K562 (cell line): ENCODE measurements at regions not wholly inside any gene's neighbourhood (a gene's known extent, or its start where the extent isn't known, plus 50 kb on each side); places are given as distances from the start of the nearest gene placed in this dataset.

ENCODE experiments used
- CTCF ChIP-seq, 3 experiments: IDR thresholded peaks in 2 of 3; conservative IDR thresholded peaks in 1 of 3; 2 replicates each; pipeline ENCODE4 v1.5.1; 2011 to 2012; ENCODE audit warnings: low read length in 3 of 3, mild to moderate bottlenecking in 3 of 3, control low read depth in 2 of 3, improper control_type of control experiment in 1 of 3, inconsistent platforms in 1 of 3, low read depth in 1 of 3, mixed read lengths in 1 of 3, moderate library complexity in 1 of 3; ENCODE audit not compliant: insufficient read depth in 2 of 3
- ZBTB7A ChIP-seq: IDR thresholded peaks from 2 replicates; pipeline ENCODE4 v1.6.1; 2011; ENCODE audit warnings: low read depth, mild to moderate bottlenecking, low read length, moderate library complexity, borderline replicate concordance; ENCODE audit not compliant: control insufficient read depth
- TF ChIP-seq, protein P1 (sequence below): fragments of 200-600 bp; sonication (generic); IDR thresholded peaks from one replicate; pipeline ENCODE4 v1.6.1; 2012; ENCODE audit warnings: mild to moderate bottlenecking, low read depth, low read length, inconsistent platforms

- TF ChIP-seq ZBTB7A (no peak), CTCF (IDR thresholded peaks at IDR 0.05 in 2 of 3, conservative IDR thresholded peaks at IDR 0.05 in 1 of 3; ENCODE audit: insufficient read depth in 2 of 3, low read depth in 1 of 3, low read length in 3 of 3) (no peak)
- TF ChIP-seq, protein P1, sequence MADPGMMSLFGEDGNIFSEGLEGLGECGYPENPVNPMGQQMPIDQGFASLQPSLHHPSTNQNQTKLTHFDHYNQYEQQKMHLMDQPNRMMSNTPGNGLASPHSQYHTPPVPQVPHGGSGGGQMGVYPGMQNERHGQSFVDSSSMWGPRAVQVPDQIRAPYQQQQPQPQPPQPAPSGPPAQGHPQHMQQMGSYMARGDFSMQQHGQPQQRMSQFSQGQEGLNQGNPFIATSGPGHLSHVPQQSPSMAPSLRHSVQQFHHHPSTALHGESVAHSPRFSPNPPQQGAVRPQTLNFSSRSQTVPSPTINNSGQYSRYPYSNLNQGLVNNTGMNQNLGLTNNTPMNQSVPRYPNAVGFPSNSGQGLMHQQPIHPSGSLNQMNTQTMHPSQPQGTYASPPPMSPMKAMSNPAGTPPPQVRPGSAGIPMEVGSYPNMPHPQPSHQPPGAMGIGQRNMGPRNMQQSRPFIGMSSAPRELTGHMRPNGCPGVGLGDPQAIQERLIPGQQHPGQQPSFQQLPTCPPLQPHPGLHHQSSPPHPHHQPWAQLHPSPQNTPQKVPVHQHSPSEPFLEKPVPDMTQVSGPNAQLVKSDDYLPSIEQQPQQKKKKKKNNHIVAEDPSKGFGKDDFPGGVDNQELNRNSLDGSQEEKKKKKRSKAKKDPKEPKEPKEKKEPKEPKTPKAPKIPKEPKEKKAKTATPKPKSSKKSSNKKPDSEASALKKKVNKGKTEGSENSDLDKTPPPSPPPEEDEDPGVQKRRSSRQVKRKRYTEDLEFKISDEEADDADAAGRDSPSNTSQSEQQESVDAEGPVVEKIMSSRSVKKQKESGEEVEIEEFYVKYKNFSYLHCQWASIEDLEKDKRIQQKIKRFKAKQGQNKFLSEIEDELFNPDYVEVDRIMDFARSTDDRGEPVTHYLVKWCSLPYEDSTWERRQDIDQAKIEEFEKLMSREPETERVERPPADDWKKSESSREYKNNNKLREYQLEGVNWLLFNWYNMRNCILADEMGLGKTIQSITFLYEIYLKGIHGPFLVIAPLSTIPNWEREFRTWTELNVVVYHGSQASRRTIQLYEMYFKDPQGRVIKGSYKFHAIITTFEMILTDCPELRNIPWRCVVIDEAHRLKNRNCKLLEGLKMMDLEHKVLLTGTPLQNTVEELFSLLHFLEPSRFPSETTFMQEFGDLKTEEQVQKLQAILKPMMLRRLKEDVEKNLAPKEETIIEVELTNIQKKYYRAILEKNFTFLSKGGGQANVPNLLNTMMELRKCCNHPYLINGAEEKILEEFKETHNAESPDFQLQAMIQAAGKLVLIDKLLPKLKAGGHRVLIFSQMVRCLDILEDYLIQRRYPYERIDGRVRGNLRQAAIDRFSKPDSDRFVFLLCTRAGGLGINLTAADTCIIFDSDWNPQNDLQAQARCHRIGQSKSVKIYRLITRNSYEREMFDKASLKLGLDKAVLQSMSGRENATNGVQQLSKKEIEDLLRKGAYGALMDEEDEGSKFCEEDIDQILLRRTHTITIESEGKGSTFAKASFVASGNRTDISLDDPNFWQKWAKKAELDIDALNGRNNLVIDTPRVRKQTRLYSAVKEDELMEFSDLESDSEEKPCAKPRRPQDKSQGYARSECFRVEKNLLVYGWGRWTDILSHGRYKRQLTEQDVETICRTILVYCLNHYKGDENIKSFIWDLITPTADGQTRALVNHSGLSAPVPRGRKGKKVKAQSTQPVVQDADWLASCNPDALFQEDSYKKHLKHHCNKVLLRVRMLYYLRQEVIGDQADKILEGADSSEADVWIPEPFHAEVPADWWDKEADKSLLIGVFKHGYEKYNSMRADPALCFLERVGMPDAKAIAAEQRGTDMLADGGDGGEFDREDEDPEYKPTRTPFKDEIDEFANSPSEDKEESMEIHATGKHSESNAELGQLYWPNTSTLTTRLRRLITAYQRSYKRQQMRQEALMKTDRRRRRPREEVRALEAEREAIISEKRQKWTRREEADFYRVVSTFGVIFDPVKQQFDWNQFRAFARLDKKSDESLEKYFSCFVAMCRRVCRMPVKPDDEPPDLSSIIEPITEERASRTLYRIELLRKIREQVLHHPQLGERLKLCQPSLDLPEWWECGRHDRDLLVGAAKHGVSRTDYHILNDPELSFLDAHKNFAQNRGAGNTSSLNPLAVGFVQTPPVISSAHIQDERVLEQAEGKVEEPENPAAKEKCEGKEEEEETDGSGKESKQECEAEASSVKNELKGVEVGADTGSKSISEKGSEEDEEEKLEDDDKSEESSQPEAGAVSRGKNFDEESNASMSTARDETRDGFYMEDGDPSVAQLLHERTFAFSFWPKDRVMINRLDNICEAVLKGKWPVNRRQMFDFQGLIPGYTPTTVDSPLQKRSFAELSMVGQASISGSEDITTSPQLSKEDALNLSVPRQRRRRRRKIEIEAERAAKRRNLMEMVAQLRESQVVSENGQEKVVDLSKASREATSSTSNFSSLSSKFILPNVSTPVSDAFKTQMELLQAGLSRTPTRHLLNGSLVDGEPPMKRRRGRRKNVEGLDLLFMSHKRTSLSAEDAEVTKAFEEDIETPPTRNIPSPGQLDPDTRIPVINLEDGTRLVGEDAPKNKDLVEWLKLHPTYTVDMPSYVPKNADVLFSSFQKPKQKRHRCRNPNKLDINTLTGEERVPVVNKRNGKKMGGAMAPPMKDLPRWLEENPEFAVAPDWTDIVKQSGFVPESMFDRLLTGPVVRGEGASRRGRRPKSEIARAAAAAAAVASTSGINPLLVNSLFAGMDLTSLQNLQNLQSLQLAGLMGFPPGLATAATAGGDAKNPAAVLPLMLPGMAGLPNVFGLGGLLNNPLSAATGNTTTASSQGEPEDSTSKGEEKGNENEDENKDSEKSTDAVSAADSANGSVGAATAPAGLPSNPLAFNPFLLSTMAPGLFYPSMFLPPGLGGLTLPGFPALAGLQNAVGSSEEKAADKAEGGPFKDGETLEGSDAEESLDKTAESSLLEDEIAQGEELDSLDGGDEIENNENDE: no peak
Measured at GRCh38 chr4:81700189-81700588, 228.5 kb upstream of the RASGEF1B start.
